Keratinocyte (primary cell): ENCODE measurements at regions not wholly inside any gene's neighbourhood (a gene's known extent, or its start where the extent isn't known, plus 50 kb on each side); places are given as distances from the start of the nearest gene placed in this dataset.

Experiments
- DNase-seq: peaks from one replicate; pipeline ENCODE4 v3.0.0-alpha.2; 2011; ENCODE audit warnings: low read depth, missing footprints, low spot score
- FAIRE-seq: peaks from 2 replicates; lab custom pipeline; 2011; peaks lifted over from hg19 to GRCh38; lab: Jason Lieb, UNC
- H2AFZ ChIP-seq: 2 replicates; pipeline ENCODE4 v1.6.0; 2012; ENCODE audit warnings: low read length, control low read depth, inconsistent platforms; ENCODE audit not compliant: control insufficient read depth
- H3K27ac ChIP-seq: 2 replicates; pipeline ENCODE4 v1.5.1; 2011; ENCODE audit warnings: low read length; ENCODE audit not compliant: control insufficient read depth, insufficient read depth
- H3K27me3 ChIP-seq: 3 replicates; pipeline ENCODE4 v1.6.0; 2011; ENCODE audit warnings: low read length; ENCODE audit not compliant: control insufficient read depth, insufficient read depth; ENCODE audit errors: extremely low read depth
- H3K36me3 ChIP-seq, 2 experiments: 2 replicates in 1 of 2; 3 replicates in 1 of 2; pipeline ENCODE4 v1.5.1; 2011; ENCODE audit warnings: low read length in 2 of 2, mild to moderate bottlenecking in 1 of 2; ENCODE audit not compliant: control insufficient read depth in 2 of 2, insufficient read depth in 2 of 2; ENCODE audit errors: extremely low read depth in 1 of 2
- H3K4me1 ChIP-seq: 3 replicates; pipeline ENCODE4 v1.5.1; 2011; ENCODE audit warnings: low read length; ENCODE audit not compliant: control insufficient read depth, insufficient read depth; ENCODE audit errors: extremely low read depth
- H3K4me2 ChIP-seq: 3 replicates; pipeline ENCODE4 v1.6.0; 2011; ENCODE audit warnings: low read depth, low read length; ENCODE audit not compliant: control insufficient read depth, insufficient read depth; ENCODE audit errors: extremely low read depth
- H3K4me3 ChIP-seq, 3 experiments: fragments of 200-600 bp in 1 of 3; sonication (generic) in 1 of 3; 2 replicates in 2 of 3; 3 replicates in 1 of 3; pipeline ENCODE4 v1.5.1; 2011 to 2016; ENCODE audit warnings: low read length in 3 of 3, mild to moderate bottlenecking in 3 of 3, control low read depth in 2 of 3, inconsistent platforms in 1 of 3, low read depth in 1 of 3, mixed read lengths in 1 of 3, mixed run types in 1 of 3, moderate library complexity in 1 of 3; ENCODE audit not compliant: control insufficient read depth in 2 of 3, insufficient read depth in 2 of 3; ENCODE audit errors: extremely low read depth in 1 of 3
- H3K79me2 ChIP-seq: 2 replicates; pipeline ENCODE4 v1.6.0; 2012; ENCODE audit warnings: low read length; ENCODE audit not compliant: control insufficient read depth, insufficient read depth
- H3K9ac ChIP-seq: 3 replicates; pipeline ENCODE4 v1.6.0; 2011; ENCODE audit warnings: low read length; ENCODE audit not compliant: control insufficient read depth, insufficient read depth; ENCODE audit errors: extremely low read depth
- H3K9me1 ChIP-seq: 3 replicates; pipeline ENCODE4 v1.6.0; 2011; ENCODE audit warnings: low read length; ENCODE audit not compliant: control insufficient read depth, insufficient read depth; ENCODE audit errors: extremely low read depth
- H3K9me3 ChIP-seq: 2 replicates; pipeline ENCODE4 v1.5.1; 2012; ENCODE audit warnings: low read depth, low read length; ENCODE audit not compliant: control insufficient read depth
- H4K20me1 ChIP-seq: 3 replicates; pipeline ENCODE4 v1.6.0; 2011; ENCODE audit warnings: low read length; ENCODE audit not compliant: control insufficient read depth, insufficient read depth; ENCODE audit errors: extremely low read depth
- EZH2 ChIP-seq: IDR thresholded peaks from one replicate; pipeline ENCODE4 v1.6.1; 2012; ENCODE audit warnings: inconsistent platforms, mild to moderate bottlenecking, low read length, moderate library complexity
- dilution Hi-C: fragments of 300-500 bp; cut with MboI; formaldehyde crosslinking; loops from one replicate; pipeline ENCODE4 v1.7.0; 2020; ENCODE audit warnings: low sequenced_read_pairs; ENCODE audit not compliant: extremely low pct_ligation_motif_present
- TF ChIP-seq, protein P1 (sequence below), 3 experiments: IDR thresholded peaks in 1 of 3; conservative IDR thresholded peaks in 1 of 3; optimal IDR thresholded peaks in 1 of 3; 2 replicates in 2 of 3; 3 replicates in 1 of 3; pipeline versions ENCODE3 to v1.5.1; 2011; ENCODE audit warnings: low read length in 3 of 3, mild to moderate bottlenecking in 3 of 3, moderate library complexity in 2 of 3, control low read depth in 1 of 3, inconsistent platforms in 1 of 3; ENCODE audit not compliant: insufficient read depth in 2 of 3; ENCODE audit errors: extremely low read depth in 1 of 3

DNA sequence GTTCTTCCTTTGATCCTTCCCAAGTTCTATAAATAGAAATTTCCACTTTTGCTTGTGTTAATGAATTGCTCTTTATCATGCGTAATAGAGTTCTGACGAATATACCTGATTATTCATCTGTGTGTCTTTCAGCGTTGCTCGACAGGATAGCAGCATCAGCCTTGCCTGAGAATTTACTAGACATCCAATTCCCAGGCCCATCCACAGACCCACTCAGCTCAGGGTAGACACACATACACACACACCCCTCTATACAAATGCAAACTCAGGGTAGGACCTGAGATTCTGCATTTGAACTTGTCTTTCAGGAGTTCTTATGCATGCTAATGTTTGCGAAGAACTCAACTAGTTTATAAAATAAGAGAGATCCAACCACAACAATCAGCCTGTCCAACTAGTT lies 343.4 kb upstream of the GYPC start:
- Histone ChIP-seq H3K9me3 (peaks cover 6% of the 10 kb centered on the region), H3K9me1 (no peaks in the 10 kb centered on the region), H2AFZ (no peak overlapping the region), H3K27me3 (no peaks in the 10 kb centered on the region), H4K20me1 (no peaks in the 10 kb centered on the region), H3K27ac (no peak overlapping the region), H3K79me2 (no peaks in the 10 kb centered on the region), H3K4me3 (no peak overlapping the region), H3K4me2 (no peak overlapping the region), H3K36me3 (no peaks in the 10 kb centered on the region), H3K4me1 (no peaks in the 10 kb centered on the region), H3K9ac (no peak overlapping the region)
- DNase-seq, result no peak
- no peak for FAIRE-seq
- dilution Hi-C loops, result no loop called here
- TF ChIP-seq, protein P1, sequence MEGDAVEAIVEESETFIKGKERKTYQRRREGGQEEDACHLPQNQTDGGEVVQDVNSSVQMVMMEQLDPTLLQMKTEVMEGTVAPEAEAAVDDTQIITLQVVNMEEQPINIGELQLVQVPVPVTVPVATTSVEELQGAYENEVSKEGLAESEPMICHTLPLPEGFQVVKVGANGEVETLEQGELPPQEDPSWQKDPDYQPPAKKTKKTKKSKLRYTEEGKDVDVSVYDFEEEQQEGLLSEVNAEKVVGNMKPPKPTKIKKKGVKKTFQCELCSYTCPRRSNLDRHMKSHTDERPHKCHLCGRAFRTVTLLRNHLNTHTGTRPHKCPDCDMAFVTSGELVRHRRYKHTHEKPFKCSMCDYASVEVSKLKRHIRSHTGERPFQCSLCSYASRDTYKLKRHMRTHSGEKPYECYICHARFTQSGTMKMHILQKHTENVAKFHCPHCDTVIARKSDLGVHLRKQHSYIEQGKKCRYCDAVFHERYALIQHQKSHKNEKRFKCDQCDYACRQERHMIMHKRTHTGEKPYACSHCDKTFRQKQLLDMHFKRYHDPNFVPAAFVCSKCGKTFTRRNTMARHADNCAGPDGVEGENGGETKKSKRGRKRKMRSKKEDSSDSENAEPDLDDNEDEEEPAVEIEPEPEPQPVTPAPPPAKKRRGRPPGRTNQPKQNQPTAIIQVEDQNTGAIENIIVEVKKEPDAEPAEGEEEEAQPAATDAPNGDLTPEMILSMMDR (optimal IDR thresholded peaks at IDR 0.05 in 1 of 3, IDR thresholded peaks at IDR 0.05 in 1 of 3, conservative IDR thresholded peaks at IDR 0.05 in 1 of 3; ENCODE audit: extremely low read depth in 1 of 3, insufficient read depth in 2 of 3, low read length in 3 of 3), result no peak
- no peak for TF ChIP-seq EZH2

DNA sequence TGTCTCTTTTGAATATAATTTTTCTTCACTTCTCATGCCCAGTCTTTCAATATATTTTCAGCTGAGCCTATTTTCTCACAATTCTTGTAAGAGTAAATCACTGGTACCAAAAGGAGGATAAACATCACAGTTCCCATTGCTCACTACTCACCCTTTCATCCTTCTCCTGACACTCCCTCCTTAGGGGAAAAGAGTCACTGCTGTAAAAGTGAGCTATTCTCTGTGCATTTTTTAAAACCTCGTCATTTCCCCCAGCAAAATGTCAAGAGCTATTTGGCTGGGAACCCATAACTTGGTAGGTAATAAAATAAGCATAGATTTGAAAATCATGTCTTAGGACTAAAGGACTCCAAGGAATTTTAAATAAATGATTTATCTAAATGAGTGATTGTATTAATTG lies 340.1 kb upstream of the GYPC start:
- H3K9me3 ChIP-seq, result peaks cover 2% of the 10 kb centered on the region
- H3K9me1 ChIP-seq, result no peaks in the 10 kb centered on the region
- H3K27ac ChIP-seq, result no peak overlapping the region
- no peak overlapping the region for H3K4me3 ChIP-seq
- no peak overlapping the region for H3K9ac ChIP-seq
- H3K4me1 ChIP-seq, result no peaks in the 10 kb centered on the region
- H3K4me2 ChIP-seq, result no peak overlapping the region
- dilution Hi-C loops, result no loop called here
- TF ChIP-seq, protein P1 (optimal IDR thresholded peaks at IDR 0.05 in 1 of 3, IDR thresholded peaks at IDR 0.05 in 1 of 3, conservative IDR thresholded peaks at IDR 0.05 in 1 of 3; ENCODE audit: extremely low read depth in 1 of 3, insufficient read depth in 2 of 3, low read length in 3 of 3), result no peak
- no peak for TF ChIP-seq EZH2
- H2AFZ ChIP-seq, result no peak overlapping the region
- DNase-seq, result no peak
- H3K27me3 ChIP-seq, result no peaks in the 10 kb centered on the region
- no peaks in the 10 kb centered on the region for H4K20me1 ChIP-seq
- H3K36me3 ChIP-seq, result no peaks in the 10 kb centered on the region
- no peak for FAIRE-seq
- no peaks in the 10 kb centered on the region for H3K79me2 ChIP-seq
